ENCODE measurements at regions not wholly inside any gene's neighbourhood (a gene's known extent, or its start where the extent isn't known, plus 50 kb on each side); places are given as distances from the start of the nearest gene placed in this dataset.
A peak's percentile ranks its signal among the peaks of the same experiment; 100 is the strongest.

DNA sequence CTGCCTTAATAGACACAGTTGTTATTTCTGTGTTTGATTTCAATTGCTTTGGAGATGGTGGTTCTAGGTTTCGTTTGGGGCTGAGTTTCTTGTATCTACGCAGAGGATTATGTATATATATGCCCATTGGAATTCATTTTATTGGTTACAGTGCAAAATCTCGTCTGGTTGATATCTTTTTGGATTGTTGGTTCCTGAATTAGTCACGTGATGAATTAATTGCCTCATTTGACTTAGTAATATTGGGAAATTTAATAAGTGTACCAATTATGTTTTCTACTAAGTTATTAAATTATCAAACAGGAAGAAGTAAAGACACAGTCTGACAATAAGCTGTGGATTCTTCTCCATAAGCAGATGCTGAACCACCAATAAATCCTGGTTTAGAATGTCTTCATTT, 467.9 kb upstream of the TENM3 start:
- DNase-seq (ENCODE audit: low read depth) = no peak
- no peak overlapping the region for H3K4me3 ChIP-seq (ENCODE audit: low read length)
- no peak for TF ChIP-seq CTCF (conservative IDR thresholded peaks at IDR 0.05; ENCODE audit: low read depth, low read length)

DNA sequence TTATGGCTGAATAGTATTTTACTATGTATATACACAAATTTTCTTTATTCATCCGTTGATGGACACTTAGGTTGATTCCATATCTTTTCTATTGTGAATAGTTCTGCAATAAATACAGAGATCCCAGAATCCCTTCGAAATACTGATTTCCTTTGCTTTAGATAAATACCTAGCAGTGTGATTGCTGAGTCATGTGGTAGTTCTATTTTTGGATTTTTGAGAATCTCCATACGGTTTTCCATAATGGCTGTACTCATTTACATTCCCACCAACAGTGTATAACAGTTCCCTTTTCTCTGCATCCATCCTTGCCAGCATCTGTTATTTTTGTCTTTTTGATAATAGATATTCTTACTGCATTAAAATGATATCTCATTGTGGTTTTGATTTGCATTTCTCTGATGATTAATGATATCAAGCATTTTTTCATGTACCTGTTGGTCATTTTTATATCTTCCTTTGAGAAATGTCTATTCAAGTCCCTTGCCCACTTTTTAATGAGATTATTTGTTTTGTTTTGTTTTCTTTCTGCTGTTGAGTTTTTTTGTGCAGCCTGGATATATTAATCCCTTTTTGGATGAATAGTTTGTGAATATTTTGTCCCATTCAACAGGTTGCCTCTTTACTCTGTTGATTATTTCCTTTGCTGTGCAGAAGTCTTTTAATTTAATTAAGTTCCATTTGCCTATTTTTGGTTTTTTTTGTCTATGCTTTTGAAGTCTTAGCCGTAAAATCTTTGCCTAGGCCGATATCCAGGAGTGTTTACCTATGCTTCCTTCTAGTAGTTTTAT, 466.7 kb upstream of the TENM3 start:
- no peak overlapping the region for H3K4me3 ChIP-seq (ENCODE audit: low read length)
- DNase-seq (ENCODE audit: low read depth) = no peak
- TF ChIP-seq CTCF (conservative IDR thresholded peaks at IDR 0.05; ENCODE audit: low read depth, low read length) = no peak

DNA sequence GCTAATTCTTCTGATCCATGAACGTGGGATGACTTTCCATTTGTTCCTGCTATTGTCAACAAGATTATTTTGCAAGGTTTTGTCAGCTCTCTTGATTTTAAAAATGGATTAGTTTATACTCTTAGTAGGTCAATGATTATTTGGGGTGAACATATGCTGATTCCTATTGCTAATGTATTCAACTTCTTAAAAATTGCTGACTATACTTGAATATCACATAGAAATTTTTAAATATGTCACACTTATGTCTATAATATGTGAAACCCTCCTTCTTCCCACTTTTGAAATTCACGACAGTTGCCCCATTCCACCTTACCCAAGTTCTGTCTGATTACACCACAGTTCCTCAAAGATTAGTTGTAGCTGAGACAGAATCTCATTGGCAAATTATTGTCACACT, 465.7 kb upstream of the TENM3 start:
- no peak for DNase-seq (ENCODE audit: low read depth)
- H3K4me3 ChIP-seq (ENCODE audit: low read length) = no peak overlapping the region
- TF ChIP-seq CTCF (conservative IDR thresholded peaks at IDR 0.05; ENCODE audit: low read depth, low read length) = no peak

DNA sequence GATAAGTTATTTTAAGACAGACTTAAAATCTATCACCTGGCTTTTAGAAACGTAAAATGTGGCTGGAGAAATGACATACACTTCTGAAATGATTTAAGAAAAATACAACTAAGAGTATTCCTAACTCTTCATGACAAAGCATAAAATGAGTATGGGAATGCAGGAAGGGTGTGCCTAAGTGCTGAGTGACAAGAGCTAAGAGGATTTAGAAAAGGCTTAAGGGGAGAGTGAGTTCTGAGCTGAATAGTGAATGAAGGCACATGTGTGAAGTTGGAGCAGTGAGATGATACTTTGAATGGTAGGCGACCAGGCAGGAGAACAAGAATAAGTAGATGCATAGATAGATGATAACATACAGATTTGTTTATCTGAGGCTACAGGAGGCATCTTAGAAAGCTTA, 458.3 kb upstream of the TENM3 start:
- H3K4me3 ChIP-seq (ENCODE audit: low read length) = no peak overlapping the region
- TF ChIP-seq CTCF (conservative IDR thresholded peaks at IDR 0.05; ENCODE audit: low read depth, low read length) = no peak
- DNase-seq (ENCODE audit: low read depth) = peak; percentile 69

DNA sequence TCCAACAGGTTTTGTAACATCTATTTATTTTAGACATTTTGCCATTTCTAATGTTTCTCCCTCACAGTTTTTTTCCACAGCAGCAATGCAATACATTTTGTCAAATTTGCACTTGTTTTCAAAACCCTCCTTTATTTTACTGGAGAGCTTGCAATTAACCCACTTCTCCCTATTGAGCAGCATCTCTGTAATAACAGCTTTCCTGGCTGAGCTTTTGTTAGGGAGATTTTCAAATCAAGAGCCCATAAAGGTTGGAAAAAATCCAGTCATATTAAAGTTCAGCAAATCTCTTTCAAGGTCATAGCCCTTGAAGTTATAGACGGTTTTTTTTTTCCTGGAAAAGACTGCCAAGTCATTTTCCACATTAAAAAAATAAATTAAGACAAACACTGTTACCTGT, 450.6 kb upstream of the TENM3 start:
- DNase-seq (ENCODE audit: low read depth) = no peak
- no peak overlapping the region for H3K4me3 ChIP-seq (ENCODE audit: low read length)
- no peak for TF ChIP-seq CTCF (conservative IDR thresholded peaks at IDR 0.05; ENCODE audit: low read depth, low read length)

GRCh38 chr4:181793096-181793495, 450.1 kb upstream of the TENM3 start:
- no peak overlapping the region for H3K4me3 ChIP-seq (ENCODE audit: low read length)
- TF ChIP-seq CTCF (conservative IDR thresholded peaks at IDR 0.05; ENCODE audit: low read depth, low read length) = no peak
- DNase-seq (ENCODE audit: low read depth) = no peak

- TF ChIP-seq CTCF (conservative IDR thresholded peaks at IDR 0.05; ENCODE audit: low read depth, low read length) = no peak
- no peak for DNase-seq (ENCODE audit: low read depth)
- H3K4me3 ChIP-seq (ENCODE audit: low read length) = no peak overlapping the region
Observed at GRCh38 chr4:181796502-181796901, 446.7 kb upstream of the TENM3 start.

Data from retinal pigment epithelial cell (primary cell).